ENCODE measurements at regions not wholly inside any gene's neighbourhood (a gene's known extent, or its start where the extent isn't known, plus 50 kb on each side); places are given as distances from the start of the nearest gene placed in this dataset.

DNA sequence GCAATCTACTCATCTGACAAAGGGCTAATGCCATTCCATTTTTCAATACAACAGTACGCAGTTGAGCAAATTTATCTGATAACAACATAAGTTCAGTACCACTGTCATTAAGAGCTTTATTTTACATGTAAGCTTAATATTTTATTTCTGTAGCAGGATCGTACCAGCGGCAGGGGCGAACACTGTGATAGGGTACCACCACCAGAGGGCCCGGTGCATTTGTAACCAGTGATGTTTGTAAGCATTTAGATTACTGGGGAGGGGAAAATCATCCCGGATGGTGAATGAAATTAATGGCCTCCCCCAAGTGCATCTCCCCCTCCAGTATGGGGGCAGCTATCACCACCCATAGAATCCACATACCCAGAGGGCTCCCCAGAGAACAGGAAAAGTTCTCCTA is 179.0 kb downstream of the ADGRA3 start:
- DNase-seq = no peak
- H3K9me3 ChIP-seq (ENCODE audit: insufficient read depth, low read length, severe bottlenecking) = no peaks in the 10 kb centered on the region
- no peaks in the 10 kb centered on the region for H3K36me3 ChIP-seq (ENCODE audit: insufficient read depth, low read length)
- no peaks in the 10 kb centered on the region for H3K27me3 ChIP-seq (ENCODE audit: insufficient read depth, low read length, poor library complexity)
- H3K4me1 ChIP-seq (ENCODE audit: insufficient read depth, low read length) = no peaks in the 10 kb centered on the region
- TF ChIP-seq, protein P1, sequence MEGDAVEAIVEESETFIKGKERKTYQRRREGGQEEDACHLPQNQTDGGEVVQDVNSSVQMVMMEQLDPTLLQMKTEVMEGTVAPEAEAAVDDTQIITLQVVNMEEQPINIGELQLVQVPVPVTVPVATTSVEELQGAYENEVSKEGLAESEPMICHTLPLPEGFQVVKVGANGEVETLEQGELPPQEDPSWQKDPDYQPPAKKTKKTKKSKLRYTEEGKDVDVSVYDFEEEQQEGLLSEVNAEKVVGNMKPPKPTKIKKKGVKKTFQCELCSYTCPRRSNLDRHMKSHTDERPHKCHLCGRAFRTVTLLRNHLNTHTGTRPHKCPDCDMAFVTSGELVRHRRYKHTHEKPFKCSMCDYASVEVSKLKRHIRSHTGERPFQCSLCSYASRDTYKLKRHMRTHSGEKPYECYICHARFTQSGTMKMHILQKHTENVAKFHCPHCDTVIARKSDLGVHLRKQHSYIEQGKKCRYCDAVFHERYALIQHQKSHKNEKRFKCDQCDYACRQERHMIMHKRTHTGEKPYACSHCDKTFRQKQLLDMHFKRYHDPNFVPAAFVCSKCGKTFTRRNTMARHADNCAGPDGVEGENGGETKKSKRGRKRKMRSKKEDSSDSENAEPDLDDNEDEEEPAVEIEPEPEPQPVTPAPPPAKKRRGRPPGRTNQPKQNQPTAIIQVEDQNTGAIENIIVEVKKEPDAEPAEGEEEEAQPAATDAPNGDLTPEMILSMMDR (IDR thresholded peaks at IDR 0.05; ENCODE audit: borderline replicate concordance, extremely low read depth, low read length, poor library complexity, severe bottlenecking) = no peak
- no peak for TF ChIP-seq EZH2 (IDR thresholded peaks at IDR 0.05; ENCODE audit: borderline replicate concordance, low read depth, low read length, severe bottlenecking)
- H3K9ac ChIP-seq (ENCODE audit: low read depth, low read length) = no peak overlapping the region
- H4K20me1 ChIP-seq (ENCODE audit: insufficient read depth, low read length) = no peaks in the 10 kb centered on the region
- no peak overlapping the region for H3K4me2 ChIP-seq (ENCODE audit: insufficient read depth, low read length)
- no peak for ATAC-seq (ENCODE audit: insufficient read depth, low read depth)
- H3K4me3 ChIP-seq (ENCODE audit: low read depth in 1 of 2, low read length in 2 of 2) = no peak overlapping the region
- no peak overlapping the region for H3K27ac ChIP-seq (ENCODE audit: low read length)
- H2AFZ ChIP-seq (ENCODE audit: low read depth, low read length) = no peak overlapping the region
- H3K79me2 ChIP-seq (ENCODE audit: insufficient read depth, low read length) = no peaks in the 10 kb centered on the region

- Histone ChIP-seq H3K4me1 (ENCODE audit: insufficient read depth, low read length) (no peaks in the 10 kb centered on the region), H3K4me3 (ENCODE audit: low read depth in 1 of 2, low read length in 2 of 2) (no peak overlapping the region), H3K9me3 (ENCODE audit: insufficient read depth, low read length, severe bottlenecking) (no peaks in the 10 kb centered on the region), H3K27ac (ENCODE audit: low read length) (no peak overlapping the region), H3K27me3 (ENCODE audit: insufficient read depth, low read length, poor library complexity) (no peaks in the 10 kb centered on the region), H3K9ac (ENCODE audit: low read depth, low read length) (no peak overlapping the region), H3K36me3 (ENCODE audit: insufficient read depth, low read length) (no peaks in the 10 kb centered on the region), H3K4me2 (ENCODE audit: insufficient read depth, low read length) (no peak overlapping the region), H3K79me2 (ENCODE audit: insufficient read depth, low read length) (no peaks in the 10 kb centered on the region), H4K20me1 (ENCODE audit: insufficient read depth, low read length) (no peaks in the 10 kb centered on the region), H2AFZ (ENCODE audit: low read depth, low read length) (no peak overlapping the region)
- TF ChIP-seq EZH2 (IDR thresholded peaks at IDR 0.05; ENCODE audit: borderline replicate concordance, low read depth, low read length, severe bottlenecking) = no peak
- TF ChIP-seq, protein P1 (IDR thresholded peaks at IDR 0.05; ENCODE audit: borderline replicate concordance, extremely low read depth, low read length, poor library complexity, severe bottlenecking) = no peak
- DNase-seq = no peak
- ATAC-seq (ENCODE audit: insufficient read depth, low read depth) = no peak
These were observed 181.7 kb downstream of the ADGRA3 start for GRCh38 chr4:22334155-22334554.

DNA sequence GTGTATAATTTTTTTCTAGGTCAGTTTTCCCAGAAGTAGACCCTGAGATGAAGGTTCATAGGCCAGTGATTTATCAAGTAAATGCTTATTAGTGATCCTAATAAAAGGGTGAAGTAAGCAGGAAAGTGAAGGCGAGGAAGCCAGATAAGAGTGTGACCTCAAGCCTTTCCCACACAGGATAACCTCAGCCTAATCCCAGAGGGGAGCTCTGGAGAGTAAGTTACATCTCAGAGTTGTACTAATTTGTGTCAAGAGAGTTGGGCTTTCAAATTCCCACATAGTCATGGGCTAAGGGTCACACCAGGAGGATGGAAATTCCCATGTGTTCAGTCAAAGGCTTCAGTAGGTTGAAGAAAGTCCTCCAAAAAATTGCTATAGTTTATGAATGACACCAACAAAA is 191.4 kb downstream of the ADGRA3 start:
- H3K4me1 ChIP-seq (ENCODE audit: insufficient read depth, low read length) = no peaks in the 10 kb centered on the region
- TF ChIP-seq, protein P1 (IDR thresholded peaks at IDR 0.05; ENCODE audit: borderline replicate concordance, extremely low read depth, low read length, poor library complexity, severe bottlenecking) = no peak
- no peak for TF ChIP-seq EZH2 (IDR thresholded peaks at IDR 0.05; ENCODE audit: borderline replicate concordance, low read depth, low read length, severe bottlenecking)
- H3K9me3 ChIP-seq (ENCODE audit: insufficient read depth, low read length, severe bottlenecking) = no peaks in the 10 kb centered on the region
- no peak overlapping the region for H3K4me3 ChIP-seq (ENCODE audit: low read depth in 1 of 2, low read length in 2 of 2)
- H3K27ac ChIP-seq (ENCODE audit: low read length) = no peak overlapping the region
- no peak for DNase-seq
- no peak overlapping the region for H2AFZ ChIP-seq (ENCODE audit: low read depth, low read length)
- H3K27me3 ChIP-seq (ENCODE audit: insufficient read depth, low read length, poor library complexity) = no peaks in the 10 kb centered on the region
- ATAC-seq (ENCODE audit: insufficient read depth, low read depth) = no peak
- no peaks in the 10 kb centered on the region for H4K20me1 ChIP-seq (ENCODE audit: insufficient read depth, low read length)
- no peak overlapping the region for H3K9ac ChIP-seq (ENCODE audit: low read depth, low read length)
- H3K36me3 ChIP-seq (ENCODE audit: insufficient read depth, low read length) = no peaks in the 10 kb centered on the region
- H3K79me2 ChIP-seq (ENCODE audit: insufficient read depth, low read length) = no peaks in the 10 kb centered on the region
- no peak overlapping the region for H3K4me2 ChIP-seq (ENCODE audit: insufficient read depth, low read length)

GRCh38 chr4:22323691-22324090 is 192.2 kb downstream of the ADGRA3 start:
- no peak overlapping the region for H3K9ac ChIP-seq (ENCODE audit: low read depth, low read length)
- ATAC-seq (ENCODE audit: insufficient read depth, low read depth) (no peak), DNase-seq (no peak)
- H4K20me1 ChIP-seq (ENCODE audit: insufficient read depth, low read length) = no peaks in the 10 kb centered on the region
- H3K4me3 ChIP-seq (ENCODE audit: low read depth in 1 of 2, low read length in 2 of 2) = no peak overlapping the region
- no peaks in the 10 kb centered on the region for H3K36me3 ChIP-seq (ENCODE audit: insufficient read depth, low read length)
- TF ChIP-seq, protein P1 (IDR thresholded peaks at IDR 0.05; ENCODE audit: borderline replicate concordance, extremely low read depth, low read length, poor library complexity, severe bottlenecking) = no peak
- TF ChIP-seq EZH2 (IDR thresholded peaks at IDR 0.05; ENCODE audit: borderline replicate concordance, low read depth, low read length, severe bottlenecking) = no peak
- no peaks in the 10 kb centered on the region for H3K79me2 ChIP-seq (ENCODE audit: insufficient read depth, low read length)
- H3K27me3 ChIP-seq (ENCODE audit: insufficient read depth, low read length, poor library complexity) = no peaks in the 10 kb centered on the region
- no peak overlapping the region for H3K27ac ChIP-seq (ENCODE audit: low read length)
- no peak overlapping the region for H3K4me2 ChIP-seq (ENCODE audit: insufficient read depth, low read length)
- H3K9me3 ChIP-seq (ENCODE audit: insufficient read depth, low read length, severe bottlenecking) = no peaks in the 10 kb centered on the region
- H3K4me1 ChIP-seq (ENCODE audit: insufficient read depth, low read length) = no peaks in the 10 kb centered on the region
- H2AFZ ChIP-seq (ENCODE audit: low read depth, low read length) = no peak overlapping the region
